ENCODE measurements at regions not wholly inside any gene's neighbourhood (a gene's known extent, or its start where the extent isn't known, plus 50 kb on each side); places are given as distances from the start of the nearest gene placed in this dataset.

DNA sequence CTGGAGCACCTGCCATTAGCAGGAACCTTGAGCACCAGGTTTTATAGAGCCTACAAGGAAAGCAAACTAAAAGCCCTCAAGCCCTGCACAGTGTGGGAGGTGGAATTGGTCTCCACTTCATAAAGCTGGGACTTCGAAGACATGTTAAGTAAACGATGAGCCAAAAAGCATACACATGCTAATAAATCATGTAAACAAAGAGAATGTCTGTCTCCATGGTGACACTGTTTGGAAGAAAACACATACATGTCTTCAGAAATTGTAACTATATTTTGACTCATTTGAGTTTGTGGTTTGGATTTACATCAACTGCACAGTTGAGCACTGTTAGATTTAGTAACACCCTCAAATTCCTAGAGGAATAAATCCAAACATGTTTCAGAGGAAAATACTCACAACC, 978.5 kb upstream of the LRRTM1 start:
- Mint-ChIP-seq H3K36me3 (ENCODE audit: low read depth) (no peaks in the 10 kb centered on the region), H3K27ac (no peak overlapping the region)
- DNase-seq = no peak

GRCh38 chr2:81282151-81282769, 977.7 kb upstream of the LRRTM1 start:
- Mint-ChIP-seq H3K4me1 (ENCODE audit: low read depth) (no peaks in the 10 kb centered on the region), H3K27ac (no peak overlapping the region), H3K36me3 (ENCODE audit: low read depth) (no peaks in the 10 kb centered on the region), H3K27me3 (no peaks in the 10 kb centered on the region), H3K9me3 (peaks cover 11% of the 10 kb centered on the region), H3K4me3 (no peak overlapping the region)
- no peak for DNase-seq

More for the DNA sequence above, 978.5 kb upstream of the LRRTM1 start:
- no peaks in the 10 kb centered on the region for H3K4me1 Mint-ChIP-seq (ENCODE audit: low read depth)
- H3K27me3 Mint-ChIP-seq = no peaks in the 10 kb centered on the region
- peaks cover 18% of the 10 kb centered on the region for H3K9me3 Mint-ChIP-seq
- H3K4me3 Mint-ChIP-seq = no peak overlapping the region

- no peaks in the 10 kb centered on the region for H3K27me3 Mint-ChIP-seq
- H3K4me3 Mint-ChIP-seq = no peak overlapping the region
- no peak overlapping the region for H3K27ac Mint-ChIP-seq
- H3K9me3 Mint-ChIP-seq = peaks cover 28% of the 10 kb centered on the region
- H3K36me3 Mint-ChIP-seq (ENCODE audit: low read depth) = no peaks in the 10 kb centered on the region
- no peaks in the 10 kb centered on the region for H3K4me1 Mint-ChIP-seq (ENCODE audit: low read depth)
- DNase-seq = no peak
Measured at GRCh38 chr2:81276595-81276994, 972.0 kb upstream of the LRRTM1 start.

DNA sequence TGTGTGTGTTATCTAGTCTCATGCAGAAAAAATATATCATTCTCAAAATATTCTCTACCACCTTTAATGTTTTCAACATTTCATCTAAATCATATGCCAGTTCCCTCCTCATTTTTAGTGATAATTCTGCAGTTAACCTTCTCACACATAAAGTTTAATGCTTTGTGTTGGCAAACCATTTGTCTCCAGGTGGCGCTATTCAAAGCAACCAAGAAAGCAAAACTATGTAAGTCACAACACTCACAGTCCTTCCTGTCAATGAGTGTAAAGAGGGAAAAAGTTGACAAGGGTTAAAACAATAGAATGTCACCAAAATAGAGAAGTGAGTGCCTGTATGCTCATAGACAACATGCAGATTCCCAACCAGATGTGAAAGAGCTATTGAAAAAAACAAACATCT, 961.6 kb upstream of the LRRTM1 start:
- no peaks in the 10 kb centered on the region for H3K27me3 Mint-ChIP-seq
- H3K27ac Mint-ChIP-seq = no peak overlapping the region
- H3K9me3 Mint-ChIP-seq = peaks cover 34% of the 10 kb centered on the region
- no peaks in the 10 kb centered on the region for H3K4me1 Mint-ChIP-seq (ENCODE audit: low read depth)
- no peak for DNase-seq
- H3K4me3 Mint-ChIP-seq = no peak overlapping the region
- H3K36me3 Mint-ChIP-seq (ENCODE audit: low read depth) = no peaks in the 10 kb centered on the region

- no peak for DNase-seq
- Mint-ChIP-seq H3K27me3 (no peaks in the 10 kb centered on the region), H3K4me1 (ENCODE audit: low read depth) (no peaks in the 10 kb centered on the region), H3K27ac (no peak overlapping the region), H3K4me3 (no peak overlapping the region), H3K9me3 (peaks cover 29% of the 10 kb centered on the region), H3K36me3 (ENCODE audit: low read depth) (no peaks in the 10 kb centered on the region)
Measured at GRCh38 chr2:81263989-81264388, 959.4 kb upstream of the LRRTM1 start.

GRCh38 chr2:81260320-81260719, 955.8 kb upstream of the LRRTM1 start:
- no peaks in the 10 kb centered on the region for H3K27me3 Mint-ChIP-seq
- H3K9me3 Mint-ChIP-seq = peaks cover 11% of the 10 kb centered on the region

GRCh38 chr2:81250270-81250669, 945.7 kb upstream of the LRRTM1 start:
- H3K4me1 Mint-ChIP-seq (ENCODE audit: low read depth) = no peaks in the 10 kb centered on the region
- no peaks in the 10 kb centered on the region for H3K36me3 Mint-ChIP-seq (ENCODE audit: low read depth)
- no peak for DNase-seq
- no peaks in the 10 kb centered on the region for H3K27me3 Mint-ChIP-seq
- no peak overlapping the region for H3K27ac Mint-ChIP-seq
- peaks cover 26% of the 10 kb centered on the region for H3K9me3 Mint-ChIP-seq
- H3K4me3 Mint-ChIP-seq = no peak overlapping the region

More at GRCh38 chr2:81260320-81260719, 955.8 kb upstream of the LRRTM1 start:
- no peak for DNase-seq
- Mint-ChIP-seq H3K4me3 (no peak overlapping the region), H3K4me1 (ENCODE audit: low read depth) (no peaks in the 10 kb centered on the region), H3K36me3 (ENCODE audit: low read depth) (no peaks in the 10 kb centered on the region), H3K27ac (no peak overlapping the region)

DNA sequence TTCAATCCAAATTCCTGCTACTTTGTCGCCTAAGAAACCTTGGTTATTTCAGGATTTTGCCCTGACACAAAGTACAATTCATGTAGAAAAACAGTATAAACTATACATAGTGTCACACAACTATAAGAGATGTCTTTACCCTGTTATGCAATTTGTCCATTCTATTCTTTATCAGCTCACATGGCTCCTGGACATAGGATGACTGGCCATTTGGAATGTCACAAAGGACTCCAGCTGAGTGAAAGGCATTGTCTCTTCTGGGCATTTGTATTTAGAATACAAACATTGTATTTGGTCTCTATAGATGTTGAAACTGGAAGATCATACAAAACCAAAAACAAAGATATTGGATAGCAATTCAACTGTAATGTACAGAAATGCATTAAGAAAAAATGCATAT, 944.6 kb upstream of the LRRTM1 start:
- DNase-seq = no peak
- Mint-ChIP-seq H3K4me1 (ENCODE audit: low read depth) (no peaks in the 10 kb centered on the region), H3K27ac (no peak overlapping the region), H3K27me3 (no peaks in the 10 kb centered on the region), H3K4me3 (no peak overlapping the region), H3K36me3 (ENCODE audit: low read depth) (no peaks in the 10 kb centered on the region), H3K9me3 (peaks cover 24% of the 10 kb centered on the region)

GRCh38 chr2:81247648-81248047, 943.1 kb upstream of the LRRTM1 start:
- Mint-ChIP-seq H3K4me3 (no peak overlapping the region), H3K27ac (no peak overlapping the region), H3K27me3 (no peaks in the 10 kb centered on the region)

DNA sequence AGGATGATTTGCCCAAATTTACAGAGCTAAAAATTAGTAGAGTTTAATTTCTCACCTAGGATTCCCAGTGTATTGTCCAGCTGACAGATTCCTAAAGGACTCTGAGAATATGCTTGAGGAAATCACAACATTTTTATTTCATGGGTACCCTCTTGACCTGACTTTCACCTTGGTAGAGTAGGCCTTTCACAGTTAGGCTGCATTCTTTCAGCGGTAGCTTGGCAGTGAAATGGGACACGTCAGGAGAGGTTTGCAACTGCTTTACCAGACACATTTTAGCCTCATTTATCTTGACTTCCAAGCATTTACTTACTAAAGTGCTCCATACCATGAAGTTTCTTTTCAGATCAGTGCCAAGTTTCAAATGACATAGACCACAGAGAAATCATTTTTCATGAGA, 937.9 kb upstream of the LRRTM1 start:
- H3K36me3 Mint-ChIP-seq (ENCODE audit: low read depth) = no peaks in the 10 kb centered on the region

More at GRCh38 chr2:81247648-81248047, 943.1 kb upstream of the LRRTM1 start:
- no peaks in the 10 kb centered on the region for H3K4me1 Mint-ChIP-seq (ENCODE audit: low read depth)
- DNase-seq = no peak
- no peaks in the 10 kb centered on the region for H3K36me3 Mint-ChIP-seq (ENCODE audit: low read depth)
- peaks cover 13% of the 10 kb centered on the region for H3K9me3 Mint-ChIP-seq

GRCh38 chr2:81238462-81238861, 933.9 kb upstream of the LRRTM1 start:
- no peak for DNase-seq
- Mint-ChIP-seq H3K4me1 (ENCODE audit: low read depth) (no peaks in the 10 kb centered on the region), H3K36me3 (ENCODE audit: low read depth) (no peaks in the 10 kb centered on the region), H3K27me3 (no peaks in the 10 kb centered on the region), H3K9me3 (peaks cover 29% of the 10 kb centered on the region), H3K4me3 (no peak overlapping the region), H3K27ac (no peak overlapping the region)

More for the DNA sequence above, 937.9 kb upstream of the LRRTM1 start:
- Mint-ChIP-seq H3K4me1 (ENCODE audit: low read depth) (no peaks in the 10 kb centered on the region), H3K4me3 (no peak overlapping the region), H3K27me3 (no peaks in the 10 kb centered on the region), H3K27ac (no peak overlapping the region), H3K9me3 (peaks cover 25% of the 10 kb centered on the region)
- no peak for DNase-seq

DNA sequence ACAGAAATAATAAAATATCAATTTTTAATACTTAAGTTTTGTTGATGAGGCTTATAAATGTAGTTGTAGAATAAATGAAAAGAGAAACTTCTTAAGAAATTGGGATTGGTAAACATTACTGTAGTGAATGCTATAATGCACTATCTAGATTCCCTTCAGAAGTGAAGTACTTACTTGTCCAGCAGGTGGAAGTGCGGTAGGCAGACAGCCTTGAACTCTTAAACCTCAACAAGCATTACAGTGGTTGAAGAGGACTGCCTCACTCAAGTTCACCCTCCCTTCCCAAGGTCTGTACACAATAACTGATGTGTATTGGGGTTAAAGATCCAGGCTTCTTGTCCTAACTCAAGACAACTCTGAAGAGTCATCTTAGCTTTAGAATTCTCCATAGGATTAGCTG, 931.0 kb upstream of the LRRTM1 start:
- H3K4me1 Mint-ChIP-seq (ENCODE audit: low read depth) = no peaks in the 10 kb centered on the region
- H3K9me3 Mint-ChIP-seq = peaks cover 36% of the 10 kb centered on the region
- H3K27ac Mint-ChIP-seq = no peak overlapping the region
- H3K4me3 Mint-ChIP-seq = no peak overlapping the region
- H3K36me3 Mint-ChIP-seq (ENCODE audit: low read depth) = no peaks in the 10 kb centered on the region
- H3K27me3 Mint-ChIP-seq = no peaks in the 10 kb centered on the region
- no peak for DNase-seq

DNA sequence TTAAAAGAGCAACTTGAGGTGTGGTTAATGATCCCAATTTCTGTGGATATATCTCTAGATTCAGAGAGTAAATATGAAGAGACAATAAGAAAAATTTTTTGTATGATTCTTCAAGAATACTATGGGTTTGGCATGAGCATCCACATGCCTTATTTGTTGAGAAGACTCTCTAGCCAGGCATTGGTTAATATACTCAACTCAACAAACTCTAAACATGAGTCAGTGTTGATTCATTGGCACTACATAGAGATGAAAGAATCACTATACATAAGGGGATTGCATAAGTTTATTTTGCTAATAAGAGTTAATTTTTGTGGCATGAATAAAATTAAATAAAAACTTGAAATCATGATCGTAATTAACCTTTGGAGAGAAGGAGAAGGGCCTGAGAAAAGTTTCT, 930.2 kb upstream of the LRRTM1 start:
- Mint-ChIP-seq H3K4me3 (no peak overlapping the region), H3K9me3 (peaks cover 32% of the 10 kb centered on the region), H3K36me3 (ENCODE audit: low read depth) (no peaks in the 10 kb centered on the region), H3K4me1 (ENCODE audit: low read depth) (no peaks in the 10 kb centered on the region), H3K27ac (no peak overlapping the region), H3K27me3 (no peaks in the 10 kb centered on the region)
- DNase-seq = no peak

DNA sequence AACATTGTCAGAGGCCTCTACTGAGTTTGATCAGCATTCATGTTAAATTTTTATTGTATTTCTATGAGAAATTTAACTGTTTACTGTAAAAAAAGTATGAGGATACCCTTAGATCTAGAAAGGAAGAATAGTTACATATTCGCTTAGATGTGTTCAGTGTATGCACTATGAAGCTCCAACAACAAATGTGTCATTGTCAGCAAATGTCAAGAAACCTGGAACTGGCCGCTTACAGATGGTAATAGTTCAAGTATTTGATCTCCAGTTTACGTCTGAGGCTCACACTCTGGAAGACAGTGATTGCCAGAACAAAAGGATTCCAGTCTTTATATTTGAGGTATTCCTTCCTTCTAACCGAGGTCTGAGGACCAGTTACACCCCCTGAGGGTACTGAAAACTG, 921.2 kb upstream of the LRRTM1 start:
- Mint-ChIP-seq H3K27ac (no peak overlapping the region), H3K27me3 (no peaks in the 10 kb centered on the region), H3K4me3 (no peak overlapping the region), H3K36me3 (ENCODE audit: low read depth) (no peaks in the 10 kb centered on the region), H3K4me1 (ENCODE audit: low read depth) (no peaks in the 10 kb centered on the region), H3K9me3 (peaks cover 3% of the 10 kb centered on the region)
- DNase-seq = no peak

DNA sequence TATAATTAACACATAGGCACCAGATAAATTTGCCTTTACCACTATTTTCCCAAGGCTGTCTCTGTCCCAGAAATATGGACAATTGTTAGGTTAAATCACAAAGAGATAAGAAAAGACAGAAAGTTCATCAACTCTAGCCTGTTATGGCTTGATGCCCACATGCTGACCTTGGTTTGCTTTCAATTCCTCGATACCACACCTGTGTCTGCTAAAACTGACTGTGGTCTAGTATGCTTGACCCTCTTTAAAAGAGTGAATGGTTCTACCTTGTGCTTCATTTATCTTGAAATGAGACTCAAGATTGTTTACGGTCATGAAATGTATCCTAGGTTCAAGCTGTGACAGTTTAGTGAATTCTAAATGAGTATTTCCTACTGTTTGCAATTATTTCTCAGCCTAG, 909.0 kb upstream of the LRRTM1 start:
- DNase-seq = no peak
- H3K27ac Mint-ChIP-seq = no peak overlapping the region
- no peaks in the 10 kb centered on the region for H3K36me3 Mint-ChIP-seq (ENCODE audit: low read depth)
- no peak overlapping the region for H3K4me3 Mint-ChIP-seq
- no peaks in the 10 kb centered on the region for H3K27me3 Mint-ChIP-seq
- no peaks in the 10 kb centered on the region for H3K4me1 Mint-ChIP-seq (ENCODE audit: low read depth)
- peaks cover 11% of the 10 kb centered on the region for H3K9me3 Mint-ChIP-seq

GRCh38 chr2:81206216-81206615, 901.7 kb upstream of the LRRTM1 start:
- no peak for DNase-seq
- H3K27me3 Mint-ChIP-seq = no peaks in the 10 kb centered on the region
- H3K4me3 Mint-ChIP-seq = no peak overlapping the region
- H3K9me3 Mint-ChIP-seq = peaks cover 24% of the 10 kb centered on the region
- no peaks in the 10 kb centered on the region for H3K4me1 Mint-ChIP-seq (ENCODE audit: low read depth)
- no peak overlapping the region for H3K27ac Mint-ChIP-seq
- no peaks in the 10 kb centered on the region for H3K36me3 Mint-ChIP-seq (ENCODE audit: low read depth)
